ENCODE measurements at regions not wholly inside any gene's neighbourhood (a gene's known extent, or its start where the extent isn't known, plus 50 kb on each side); places are given as distances from the start of the nearest gene placed in this dataset.

DNA sequence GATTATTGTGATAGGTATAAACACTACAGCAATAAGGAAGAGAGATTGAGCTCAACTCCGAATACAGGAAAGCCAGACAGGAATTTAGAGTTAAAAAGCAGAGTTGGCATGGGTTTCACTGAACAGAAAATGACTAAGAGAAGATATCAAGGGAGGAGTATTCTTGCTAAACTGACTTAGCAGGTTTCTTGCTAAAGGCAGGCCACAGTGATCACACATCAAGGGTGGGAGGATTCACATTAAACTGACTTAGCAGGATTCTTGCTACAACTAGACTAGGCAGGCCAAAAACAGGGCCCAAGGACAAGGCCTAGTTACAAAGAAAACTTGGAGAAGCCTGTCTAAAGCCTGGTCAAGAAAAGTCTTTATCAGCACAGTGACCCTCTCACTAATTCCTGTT lies 195.1 kb downstream of the MAGEB5 start:
- Histone ChIP-seq H3K27me3 (ENCODE audit: control insufficient read depth, low read length) (no peaks in the 10 kb centered on the region), H3K79me2 (ENCODE audit: control insufficient read depth, low read length) (no peaks in the 10 kb centered on the region), H3K4me1 (ENCODE audit: control insufficient read depth, low read length) (no peaks in the 10 kb centered on the region), H3K27ac (ENCODE audit: low read depth, low read length) (no peak overlapping the region), H3K4me3 (ENCODE audit: low read length) (no peak overlapping the region), H3K9me2 (replicated peaks; ENCODE audit: control insufficient read depth, low read length) (no peaks in the 10 kb centered on the region), H4K20me1 (ENCODE audit: control insufficient read depth, insufficient read depth, low read depth, low read length) (no peaks in the 10 kb centered on the region), H3F3A (ENCODE audit: control insufficient read depth, insufficient read depth) (no peaks in the 10 kb centered on the region), H3K36me3 (ENCODE audit: control insufficient read depth, low read length) (no peaks in the 10 kb centered on the region), H3K9me3 (ENCODE audit: control insufficient read depth, insufficient read depth, low read length) (no peaks in the 10 kb centered on the region), H3K4me2 (ENCODE audit: low read length) (no peak overlapping the region)
- TF ChIP-seq, protein P1, sequence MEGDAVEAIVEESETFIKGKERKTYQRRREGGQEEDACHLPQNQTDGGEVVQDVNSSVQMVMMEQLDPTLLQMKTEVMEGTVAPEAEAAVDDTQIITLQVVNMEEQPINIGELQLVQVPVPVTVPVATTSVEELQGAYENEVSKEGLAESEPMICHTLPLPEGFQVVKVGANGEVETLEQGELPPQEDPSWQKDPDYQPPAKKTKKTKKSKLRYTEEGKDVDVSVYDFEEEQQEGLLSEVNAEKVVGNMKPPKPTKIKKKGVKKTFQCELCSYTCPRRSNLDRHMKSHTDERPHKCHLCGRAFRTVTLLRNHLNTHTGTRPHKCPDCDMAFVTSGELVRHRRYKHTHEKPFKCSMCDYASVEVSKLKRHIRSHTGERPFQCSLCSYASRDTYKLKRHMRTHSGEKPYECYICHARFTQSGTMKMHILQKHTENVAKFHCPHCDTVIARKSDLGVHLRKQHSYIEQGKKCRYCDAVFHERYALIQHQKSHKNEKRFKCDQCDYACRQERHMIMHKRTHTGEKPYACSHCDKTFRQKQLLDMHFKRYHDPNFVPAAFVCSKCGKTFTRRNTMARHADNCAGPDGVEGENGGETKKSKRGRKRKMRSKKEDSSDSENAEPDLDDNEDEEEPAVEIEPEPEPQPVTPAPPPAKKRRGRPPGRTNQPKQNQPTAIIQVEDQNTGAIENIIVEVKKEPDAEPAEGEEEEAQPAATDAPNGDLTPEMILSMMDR (IDR thresholded peaks at IDR 0.05; ENCODE audit: low read depth, low read length, poor library complexity, severe bottlenecking) = no peak
- no peak for TF ChIP-seq EZH2phosphoT487 (IDR thresholded peaks at IDR 0.05; ENCODE audit: borderline replicate concordance, low read length)

DNA sequence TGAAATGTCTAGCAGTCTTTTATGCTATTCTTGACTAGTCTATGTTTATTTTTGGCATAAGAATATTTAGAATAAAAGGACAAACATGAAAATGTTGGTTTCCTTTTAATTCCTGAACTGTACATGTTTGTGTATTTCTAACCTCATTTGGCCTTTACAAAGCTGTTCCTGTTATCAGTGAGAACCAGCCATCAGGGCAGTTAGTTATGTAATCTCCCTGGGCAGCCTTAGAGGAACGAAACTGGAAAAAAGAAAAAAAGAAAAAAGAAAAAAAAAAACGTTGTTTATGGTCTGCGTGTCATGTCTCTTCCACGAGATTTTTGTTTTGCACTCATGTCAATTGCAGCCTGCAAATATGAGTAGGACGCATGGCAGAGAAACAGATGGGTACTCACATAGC lies 193.7 kb downstream of the MAGEB5 start:
- Histone ChIP-seq H3F3A (ENCODE audit: control insufficient read depth, insufficient read depth) (no peaks in the 10 kb centered on the region), H3K4me3 (ENCODE audit: low read length) (no peak overlapping the region), H3K79me2 (ENCODE audit: control insufficient read depth, low read length) (no peaks in the 10 kb centered on the region), H3K27ac (ENCODE audit: low read depth, low read length) (no peak overlapping the region), H3K27me3 (ENCODE audit: control insufficient read depth, low read length) (no peaks in the 10 kb centered on the region), H3K36me3 (ENCODE audit: control insufficient read depth, low read length) (no peaks in the 10 kb centered on the region), H3K9me2 (replicated peaks; ENCODE audit: control insufficient read depth, low read length) (no peaks in the 10 kb centered on the region), H3K4me2 (ENCODE audit: low read length) (no peak overlapping the region), H4K20me1 (ENCODE audit: control insufficient read depth, insufficient read depth, low read depth, low read length) (no peaks in the 10 kb centered on the region), H3K9me3 (ENCODE audit: control insufficient read depth, insufficient read depth, low read length) (no peaks in the 10 kb centered on the region), H3K4me1 (ENCODE audit: control insufficient read depth, low read length) (no peaks in the 10 kb centered on the region)
- TF ChIP-seq, protein P1 (IDR thresholded peaks at IDR 0.05; ENCODE audit: low read depth, low read length, poor library complexity, severe bottlenecking) = no peak
- no peak for TF ChIP-seq EZH2phosphoT487 (IDR thresholded peaks at IDR 0.05; ENCODE audit: borderline replicate concordance, low read length)

DNA sequence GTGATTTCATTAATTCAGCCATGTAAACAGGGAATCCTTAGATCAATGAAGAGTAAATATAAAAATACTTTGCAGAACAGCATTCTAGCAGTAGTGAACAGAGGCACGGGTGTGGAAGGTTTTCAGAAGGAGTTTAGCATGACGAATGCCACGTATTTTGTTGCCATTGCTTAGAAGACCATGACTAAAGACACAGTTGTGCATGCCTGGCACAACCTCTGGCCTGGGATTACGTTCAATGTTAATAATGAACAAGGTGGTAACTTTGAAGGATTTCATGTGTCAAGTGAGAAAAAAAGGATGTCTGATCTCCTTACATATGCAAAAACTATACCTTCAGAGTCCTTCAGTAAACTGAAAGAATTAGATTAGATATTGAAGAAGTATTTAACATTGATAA lies 171.9 kb downstream of the MAGEB5 start:
- TF ChIP-seq, protein P1 (IDR thresholded peaks at IDR 0.05; ENCODE audit: low read depth, low read length, poor library complexity, severe bottlenecking) = no peak
- TF ChIP-seq EZH2phosphoT487 (IDR thresholded peaks at IDR 0.05; ENCODE audit: borderline replicate concordance, low read length) = no peak

More for the DNA sequence above, 171.9 kb downstream of the MAGEB5 start:
- H3K27ac ChIP-seq (ENCODE audit: low read depth, low read length) = no peak overlapping the region
- H3K9me3 ChIP-seq (ENCODE audit: control insufficient read depth, insufficient read depth, low read length) = no peaks in the 10 kb centered on the region
- H3K9me2 ChIP-seq (replicated peaks; ENCODE audit: control insufficient read depth, low read length) = no peaks in the 10 kb centered on the region
- H3K4me1 ChIP-seq (ENCODE audit: control insufficient read depth, low read length) = no peaks in the 10 kb centered on the region
- H3F3A ChIP-seq (ENCODE audit: control insufficient read depth, insufficient read depth) = no peaks in the 10 kb centered on the region
- H4K20me1 ChIP-seq (ENCODE audit: control insufficient read depth, insufficient read depth, low read depth, low read length) = no peaks in the 10 kb centered on the region
- no peaks in the 10 kb centered on the region for H3K27me3 ChIP-seq (ENCODE audit: control insufficient read depth, low read length)
- H3K4me2 ChIP-seq (ENCODE audit: low read length) = no peak overlapping the region
- H3K4me3 ChIP-seq (ENCODE audit: low read length) = no peak overlapping the region
- no peaks in the 10 kb centered on the region for H3K36me3 ChIP-seq (ENCODE audit: control insufficient read depth, low read length)
- no peaks in the 10 kb centered on the region for H3K79me2 ChIP-seq (ENCODE audit: control insufficient read depth, low read length)
